K562 (cell line): ENCODE measurements at regions not wholly inside any gene's neighbourhood (a gene's known extent, or its start where the extent isn't known, plus 50 kb on each side); places are given as distances from the start of the nearest gene placed in this dataset.
A peak's percentile ranks its signal among the peaks of the same experiment; 100 is the strongest.

Experiments used
- ARNT ChIP-seq, 2 experiments: fragments of 450-650 bp; IDR thresholded peaks; 2 replicates each; pipeline ENCODE4 v1.6.1; 2016; ENCODE audit warnings: mild to moderate bottlenecking in 1 of 2
- ATF1 ChIP-seq, 2 experiments: fragments of 450-650 bp in 1 of 2; IDR thresholded peaks; 2 replicates each; pipeline ENCODE4 v1.6.1; 2016; ENCODE audit warnings: missing compliant biosample characterization in 1 of 2, missing genetic modification characterization in 1 of 2
- COPS2 ChIP-seq: fragments of 450-650 bp; conservative IDR thresholded peaks from 2 replicates; pipeline ENCODE4 v1.6.1; 2016; ENCODE audit warnings: mild to moderate bottlenecking, moderate library complexity
- CUX1 ChIP-seq: fragments of 200-800 bp; sonication (Bioruptor generic); IDR thresholded peaks from 2 replicates; pipeline ENCODE4 v1.6.1; 2016; ENCODE audit warnings: missing genetic modification characterization, missing compliant biosample characterization
- DDX20 ChIP-seq: fragments of 450-650 bp; IDR thresholded peaks from 2 replicates; pipeline ENCODE4 v1.6.1; 2016; ENCODE audit warnings: missing genetic modification characterization, low read depth, mild to moderate bottlenecking, missing compliant biosample characterization, moderate library complexity
- IFI16 ChIP-seq: fragments of 250-450 bp; sonication (Bioruptor Pico); IDR thresholded peaks from 2 replicates; pipeline ENCODE4 v2.1.2; 2022; ENCODE audit warnings: mild to moderate bottlenecking, inconsistent platforms
- KLF6 ChIP-seq: fragments of 250-450 bp; sonication (Bioruptor Pico); IDR thresholded peaks from 2 replicates; pipeline ENCODE4 v1.4.0; 2020; ENCODE audit warnings: mild to moderate bottlenecking, moderate library complexity, borderline replicate concordance
- MIER1 ChIP-seq: fragments of 450-650 bp; IDR thresholded peaks from 2 replicates; pipeline ENCODE4 v1.6.1; 2016; ENCODE audit warnings: antibody characterized with exemption, mild to moderate bottlenecking, low read depth
- NR4A1 ChIP-seq, 2 experiments: fragments of 250-450 bp in 1 of 2; fragments of 450-650 bp in 1 of 2; sonication (Bioruptor Pico) in 1 of 2; IDR thresholded peaks; 2 replicates each; pipeline versions ENCODE4 v1.4.0 to v1.6.1; 2016 to 2020; ENCODE audit warnings: mild to moderate bottlenecking in 2 of 2, missing compliant biosample characterization in 1 of 2, missing genetic modification characterization in 1 of 2, moderate library complexity in 1 of 2
- POLR2G ChIP-seq: fragments of 200-400 bp; formaldehyde crosslinking; IDR thresholded peaks from 2 replicates; pipeline ENCODE4 v1.6.1; 2017; ENCODE audit warnings: low read depth, mild to moderate bottlenecking, antibody characterized with exemption, low read length, moderate library complexity
- PTTG1 ChIP-seq: fragments of 450-650 bp; IDR thresholded peaks from 2 replicates; pipeline ENCODE4 v1.6.1; 2016; ENCODE audit warnings: low read depth, mild to moderate bottlenecking, missing genetic modification characterization, missing compliant biosample characterization
- RFX1 ChIP-seq: fragments of 450-650 bp; IDR thresholded peaks from 2 replicates; pipeline ENCODE4 v1.6.1; 2016; ENCODE audit warnings: mild to moderate bottlenecking, moderate library complexity
- SFPQ ChIP-seq: fragments of 200-400 bp; formaldehyde crosslinking; IDR thresholded peaks from 2 replicates; pipeline ENCODE4 v1.6.1; 2017; ENCODE audit warnings: mild to moderate bottlenecking, low read depth, low read length, moderate library complexity
- TSC22D4 ChIP-seq: fragments of 450-650 bp; IDR thresholded peaks from 2 replicates; pipeline ENCODE4 v1.6.1; 2016; ENCODE audit warnings: missing genetic modification characterization, missing biosample characterization, control low read depth
- ZFP1 ChIP-seq: fragments of 450-650 bp; formaldehyde crosslinking; IDR thresholded peaks from 2 replicates; pipeline ENCODE4 v1.4.0; 2020; ENCODE audit warnings: mild to moderate bottlenecking, mixed read lengths
- ZNF232 ChIP-seq: sonication (generic); formaldehyde crosslinking; IDR thresholded peaks from 2 replicates; pipeline ENCODE4 v1.8.0; 2022; ENCODE audit warnings: mild to moderate bottlenecking, missing genetic modification reagents
- ZNF239 ChIP-seq: fragments of 250-450 bp; sonication (Bioruptor Pico); IDR thresholded peaks from 2 replicates; pipeline ENCODE4 v1.4.0; 2020; ENCODE audit warnings: mild to moderate bottlenecking
- TF ChIP-seq, protein P1 (sequence below): fragments of 250-450 bp; sonication (Bioruptor Pico); IDR thresholded peaks from 2 replicates; pipeline ENCODE4 v1.8.0; 2022; ENCODE audit warnings: moderate library complexity, mild to moderate bottlenecking, inconsistent platforms
- TF ChIP-seq, protein P2 (sequence below): fragments of 250-450 bp; sonication (Bioruptor Pico); IDR thresholded peaks from 2 replicates; pipeline ENCODE4 v1.5.0; 2020; ENCODE audit warnings: mild to moderate bottlenecking

GRCh38 chr12:76193961-76194360 lies 109.5 kb upstream of the NAP1L1 start (continued):
- TF ChIP-seq SFPQ (no peak), TSC22D4 (tag) (no peak), IFI16 (CRISPR knock-in tag) (no peak), ZNF232 (CRISPR knock-in tag) (no peak), ATF1 (CRISPR knock-in tag; IDR thresholded peaks at IDR 0.05) (no peak), ATF1 (tag; IDR thresholded peaks at IDR 0.05) (no peak), ARNT (IDR thresholded peaks at IDR 0.05) (no peak), CUX1 (no peak), ZFP1 (no peak), DDX20 (tag) (peak; percentile 64; the same call in 1 of the 2 replicates), POLR2G (no peak), MIER1 (no peak), COPS2 (no peak), RFX1 (no peak), ZNF239 (CRISPR knock-in tag) (peak; percentile 73), NR4A1 (CRISPR knock-in tag; IDR thresholded peaks at IDR 0.05) (no peak), NR4A1 (tag; IDR thresholded peaks at IDR 0.05) (peak; percentile 85), PTTG1 (tag) (peak; percentile 64), KLF6 (peak; percentile 83; the same call in 1 of the 2 replicates)
- TF ChIP-seq, protein P1, sequence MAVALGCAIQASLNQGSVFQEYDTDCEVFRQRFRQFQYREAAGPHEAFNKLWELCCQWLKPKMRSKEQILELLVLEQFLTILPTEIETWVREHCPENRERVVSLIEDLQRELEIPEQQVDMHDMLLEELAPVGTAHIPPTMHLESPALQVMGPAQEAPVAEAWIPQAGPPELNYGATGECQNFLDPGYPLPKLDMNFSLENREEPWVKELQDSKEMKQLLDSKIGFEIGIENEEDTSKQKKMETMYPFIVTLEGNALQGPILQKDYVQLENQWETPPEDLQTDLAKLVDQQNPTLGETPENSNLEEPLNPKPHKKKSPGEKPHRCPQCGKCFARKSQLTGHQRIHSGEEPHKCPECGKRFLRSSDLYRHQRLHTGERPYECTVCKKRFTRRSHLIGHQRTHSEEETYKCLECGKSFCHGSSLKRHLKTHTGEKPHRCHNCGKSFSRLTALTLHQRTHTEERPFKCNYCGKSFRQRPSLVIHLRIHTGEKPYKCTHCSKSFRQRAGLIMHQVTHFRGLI (CRISPR knock-in tag), result 0 out of 2 replicates have a peak, but pooled peaks have one; percentile 60
- TF ChIP-seq, protein P2, sequence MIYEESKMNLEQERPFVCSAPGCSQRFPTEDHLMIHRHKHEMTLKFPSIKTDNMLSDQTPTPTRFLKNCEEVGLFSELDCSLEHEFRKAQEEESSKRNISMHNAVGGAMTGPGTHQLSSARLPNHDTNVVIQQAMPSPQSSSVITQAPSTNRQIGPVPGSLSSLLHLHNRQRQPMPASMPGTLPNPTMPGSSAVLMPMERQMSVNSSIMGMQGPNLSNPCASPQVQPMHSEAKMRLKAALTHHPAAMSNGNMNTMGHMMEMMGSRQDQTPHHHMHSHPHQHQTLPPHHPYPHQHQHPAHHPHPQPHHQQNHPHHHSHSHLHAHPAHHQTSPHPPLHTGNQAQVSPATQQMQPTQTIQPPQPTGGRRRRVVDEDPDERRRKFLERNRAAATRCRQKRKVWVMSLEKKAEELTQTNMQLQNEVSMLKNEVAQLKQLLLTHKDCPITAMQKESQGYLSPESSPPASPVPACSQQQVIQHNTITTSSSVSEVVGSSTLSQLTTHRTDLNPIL (CRISPR knock-in tag), result peak; percentile 64; the same call in 1 of the 2 replicates
